ENCODE measurements at regions not wholly inside any gene's neighbourhood (a gene's known extent, or its start where the extent isn't known, plus 50 kb on each side); places are given as distances from the start of the nearest gene placed in this dataset.

DNA sequence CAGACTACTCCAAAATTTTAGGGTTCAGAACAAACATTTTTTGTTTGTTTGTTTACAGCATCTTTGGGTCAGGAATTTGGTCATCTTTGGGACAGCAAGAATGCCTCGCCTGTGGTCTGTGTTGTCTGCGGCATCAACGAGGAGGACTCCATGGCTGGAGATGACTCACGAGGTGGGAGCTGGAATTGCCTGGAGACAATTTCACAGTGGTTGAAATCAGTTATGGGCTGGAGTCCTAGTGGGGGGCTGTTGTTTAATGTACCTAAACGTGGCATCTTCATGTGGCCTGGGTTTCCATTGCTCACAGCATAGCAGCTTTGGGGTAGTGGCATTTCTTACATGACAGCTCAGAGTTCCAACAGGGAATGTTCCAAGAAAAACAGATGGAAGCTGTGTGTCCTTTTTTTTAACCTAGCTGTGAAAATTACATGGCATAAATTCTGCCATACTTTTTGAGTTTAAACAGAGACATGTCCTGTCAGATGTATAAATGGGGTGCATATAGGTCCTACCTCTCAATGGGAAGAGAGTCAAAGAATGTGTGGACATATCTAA, 507.3 kb upstream of the CBLB start:
- WGBS = 75% methylated on average over 5 of the region's 5 CpGs
- no peak for DNase-seq (ENCODE audit: low spot score)
- H3K9me3 ChIP-seq (ENCODE audit: control insufficient read depth in 4 of 4, low read length in 3 of 4) = no peaks in the 10 kb centered on the region
- no peak overlapping the region for H3K27ac ChIP-seq (ENCODE audit: low read depth in 1 of 2, low read length in 2 of 2)
- H3K9ac ChIP-seq (ENCODE audit: low read depth in 1 of 2, low read length in 2 of 2) = no peak overlapping the region
- H3K27me3 ChIP-seq (ENCODE audit: control insufficient read depth in 4 of 4, insufficient read depth in 4 of 4, low read length in 3 of 4) = no peaks in the 10 kb centered on the region
- no peak overlapping the region for H3K4me3 ChIP-seq (ENCODE audit: low read depth in 1 of 3, low read length in 3 of 3)
- TF ChIP-seq GABPA (IDR thresholded peaks at IDR 0.05 in 1 of 2, conservative IDR thresholded peaks at IDR 0.05 in 1 of 2) (no peak), NR2F2 (IDR thresholded peaks at IDR 0.05) (no peak), FOXA2 (IDR thresholded peaks at IDR 0.05) (no peak), FOXA1 (IDR thresholded peaks at IDR 0.05) (no peak), SP1 (IDR thresholded peaks at IDR 0.05) (no peak), HNF4G (IDR thresholded peaks at IDR 0.05) (no peak), HNF4A (conservative IDR thresholded peaks at IDR 0.05) (no peak), RAD21 (IDR thresholded peaks at IDR 0.05) (no peak), JUND (IDR thresholded peaks at IDR 0.05) (no peak), RXRA (IDR thresholded peaks at IDR 0.05) (no peak), EGR1 (IDR thresholded peaks at IDR 0.05; ENCODE audit: low read depth in 2 of 2) (no peak), YY1 (IDR thresholded peaks at IDR 0.05) (no peak)
- TF ChIP-seq, protein P1, sequence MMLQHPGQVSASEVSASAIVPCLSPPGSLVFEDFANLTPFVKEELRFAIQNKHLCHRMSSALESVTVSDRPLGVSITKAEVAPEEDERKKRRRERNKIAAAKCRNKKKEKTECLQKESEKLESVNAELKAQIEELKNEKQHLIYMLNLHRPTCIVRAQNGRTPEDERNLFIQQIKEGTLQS (IDR thresholded peaks at IDR 0.05) = no peak
- TF ChIP-seq, protein P2, sequence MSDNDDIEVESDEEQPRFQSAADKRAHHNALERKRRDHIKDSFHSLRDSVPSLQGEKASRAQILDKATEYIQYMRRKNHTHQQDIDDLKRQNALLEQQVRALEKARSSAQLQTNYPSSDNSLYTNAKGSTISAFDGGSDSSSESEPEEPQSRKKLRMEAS (IDR thresholded peaks at IDR 0.05) = no peak
- TF ChIP-seq, protein P3, sequence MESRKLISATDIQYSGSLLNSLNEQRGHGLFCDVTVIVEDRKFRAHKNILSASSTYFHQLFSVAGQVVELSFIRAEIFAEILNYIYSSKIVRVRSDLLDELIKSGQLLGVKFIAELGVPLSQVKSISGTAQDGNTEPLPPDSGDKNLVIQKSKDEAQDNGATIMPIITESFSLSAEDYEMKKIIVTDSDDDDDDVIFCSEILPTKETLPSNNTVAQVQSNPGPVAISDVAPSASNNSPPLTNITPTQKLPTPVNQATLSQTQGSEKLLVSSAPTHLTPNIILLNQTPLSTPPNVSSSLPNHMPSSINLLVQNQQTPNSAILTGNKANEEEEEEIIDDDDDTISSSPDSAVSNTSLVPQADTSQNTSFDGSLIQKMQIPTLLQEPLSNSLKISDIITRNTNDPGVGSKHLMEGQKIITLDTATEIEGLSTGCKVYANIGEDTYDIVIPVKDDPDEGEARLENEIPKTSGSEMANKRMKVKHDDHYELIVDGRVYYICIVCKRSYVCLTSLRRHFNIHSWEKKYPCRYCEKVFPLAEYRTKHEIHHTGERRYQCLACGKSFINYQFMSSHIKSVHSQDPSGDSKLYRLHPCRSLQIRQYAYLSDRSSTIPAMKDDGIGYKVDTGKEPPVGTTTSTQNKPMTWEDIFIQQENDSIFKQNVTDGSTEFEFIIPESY (IDR thresholded peaks at IDR 0.05) = no peak
- TF ChIP-seq, protein P4, sequence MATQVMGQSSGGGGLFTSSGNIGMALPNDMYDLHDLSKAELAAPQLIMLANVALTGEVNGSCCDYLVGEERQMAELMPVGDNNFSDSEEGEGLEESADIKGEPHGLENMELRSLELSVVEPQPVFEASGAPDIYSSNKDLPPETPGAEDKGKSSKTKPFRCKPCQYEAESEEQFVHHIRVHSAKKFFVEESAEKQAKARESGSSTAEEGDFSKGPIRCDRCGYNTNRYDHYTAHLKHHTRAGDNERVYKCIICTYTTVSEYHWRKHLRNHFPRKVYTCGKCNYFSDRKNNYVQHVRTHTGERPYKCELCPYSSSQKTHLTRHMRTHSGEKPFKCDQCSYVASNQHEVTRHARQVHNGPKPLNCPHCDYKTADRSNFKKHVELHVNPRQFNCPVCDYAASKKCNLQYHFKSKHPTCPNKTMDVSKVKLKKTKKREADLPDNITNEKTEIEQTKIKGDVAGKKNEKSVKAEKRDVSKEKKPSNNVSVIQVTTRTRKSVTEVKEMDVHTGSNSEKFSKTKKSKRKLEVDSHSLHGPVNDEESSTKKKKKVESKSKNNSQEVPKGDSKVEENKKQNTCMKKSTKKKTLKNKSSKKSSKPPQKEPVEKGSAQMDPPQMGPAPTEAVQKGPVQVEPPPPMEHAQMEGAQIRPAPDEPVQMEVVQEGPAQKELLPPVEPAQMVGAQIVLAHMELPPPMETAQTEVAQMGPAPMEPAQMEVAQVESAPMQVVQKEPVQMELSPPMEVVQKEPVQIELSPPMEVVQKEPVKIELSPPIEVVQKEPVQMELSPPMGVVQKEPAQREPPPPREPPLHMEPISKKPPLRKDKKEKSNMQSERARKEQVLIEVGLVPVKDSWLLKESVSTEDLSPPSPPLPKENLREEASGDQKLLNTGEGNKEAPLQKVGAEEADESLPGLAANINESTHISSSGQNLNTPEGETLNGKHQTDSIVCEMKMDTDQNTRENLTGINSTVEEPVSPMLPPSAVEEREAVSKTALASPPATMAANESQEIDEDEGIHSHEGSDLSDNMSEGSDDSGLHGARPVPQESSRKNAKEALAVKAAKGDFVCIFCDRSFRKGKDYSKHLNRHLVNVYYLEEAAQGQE (IDR thresholded peaks at IDR 0.05) = no peak
- TF ChIP-seq, protein P5, sequence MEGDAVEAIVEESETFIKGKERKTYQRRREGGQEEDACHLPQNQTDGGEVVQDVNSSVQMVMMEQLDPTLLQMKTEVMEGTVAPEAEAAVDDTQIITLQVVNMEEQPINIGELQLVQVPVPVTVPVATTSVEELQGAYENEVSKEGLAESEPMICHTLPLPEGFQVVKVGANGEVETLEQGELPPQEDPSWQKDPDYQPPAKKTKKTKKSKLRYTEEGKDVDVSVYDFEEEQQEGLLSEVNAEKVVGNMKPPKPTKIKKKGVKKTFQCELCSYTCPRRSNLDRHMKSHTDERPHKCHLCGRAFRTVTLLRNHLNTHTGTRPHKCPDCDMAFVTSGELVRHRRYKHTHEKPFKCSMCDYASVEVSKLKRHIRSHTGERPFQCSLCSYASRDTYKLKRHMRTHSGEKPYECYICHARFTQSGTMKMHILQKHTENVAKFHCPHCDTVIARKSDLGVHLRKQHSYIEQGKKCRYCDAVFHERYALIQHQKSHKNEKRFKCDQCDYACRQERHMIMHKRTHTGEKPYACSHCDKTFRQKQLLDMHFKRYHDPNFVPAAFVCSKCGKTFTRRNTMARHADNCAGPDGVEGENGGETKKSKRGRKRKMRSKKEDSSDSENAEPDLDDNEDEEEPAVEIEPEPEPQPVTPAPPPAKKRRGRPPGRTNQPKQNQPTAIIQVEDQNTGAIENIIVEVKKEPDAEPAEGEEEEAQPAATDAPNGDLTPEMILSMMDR (IDR thresholded peaks at IDR 0.05; ENCODE audit: low read depth, low read length, missing input control) = no peak
- H3K36me3 ChIP-seq (ENCODE audit: control insufficient read depth in 4 of 4, insufficient read depth in 3 of 4, low read depth in 1 of 4, low read length in 3 of 4) = no peaks in the 10 kb centered on the region
- H3K4me1 ChIP-seq (ENCODE audit: control insufficient read depth in 4 of 4, insufficient read depth in 4 of 4, low read length in 3 of 4) = no peaks in the 10 kb centered on the region

All from liver (tissue), 8 donors.